GM12878 (cell line): ENCODE measurements at regions not wholly inside any gene's neighbourhood (a gene's known extent, or its start where the extent isn't known, plus 50 kb on each side); places are given as distances from the start of the nearest gene placed in this dataset.

Experiments
- ATAC-seq: fragments of 200-7000 bp; cut with Tn5 transposase; 3 replicates; pipeline ENCODE4 v1.9.1; 2020; ENCODE audit warnings: mild to moderate bottlenecking, moderate library complexity
- BruUV-seq: library from RNA; stranded (reverse); fragments of 400-500 nt; replicated peaks from 2 replicates; lab custom pipeline; 2021; lab: Mats Ljungman, UMichigan
- CTCF ChIA-PET: fragments of 300-600 bp; sonication (Branson Sonifier 250); formaldehyde crosslinking; extraction: SDS; loops from one replicate; lab custom pipeline; 2021; ENCODE audit warnings: inconsistent platforms; lab: Yijun Ruan, JAX
- POLR2A ChIA-PET: fragments of 350-600 bp; formaldehyde crosslinking; extraction: SDS; loops from one replicate; lab custom pipeline; 2021; ENCODE audit warnings: inconsistent platforms; lab: Charles Lee
- RAD21 ChIA-PET: fragments of 300-600 bp; sonication (Branson Sonifier 250); formaldehyde crosslinking; loops from one replicate; lab custom pipeline; 2023; ENCODE audit warnings: antibody characterized with exemption; ENCODE audit not compliant: unreplicated experiment; lab: Charles Lee
- SMC1A ChIA-PET: fragments of 300-600 bp; sonication (Branson Sonifier 250); formaldehyde crosslinking; loops from one replicate; lab custom pipeline; 2023; ENCODE audit not compliant: unreplicated experiment, uncharacterized antibody; lab: Charles Lee
- DNase-seq: peaks from one replicate; pipeline ENCODE4 v3.0.0-alpha.2; 2011; ENCODE audit warnings: low read depth, low spot score
- FAIRE-seq: peaks from 3 replicates; lab custom pipeline; 2011; peaks lifted over from hg19 to GRCh38; lab: Jason Lieb, UNC
- H2AFZ ChIP-seq: 2 replicates; pipeline ENCODE4 v1.6.0; 2011; ENCODE audit warnings: low read depth, low read length, control low read depth; ENCODE audit not compliant: control insufficient read depth
- H3K27ac ChIP-seq: 2 replicates; pipeline ENCODE4 v1.5.1; 2011; ENCODE audit warnings: control low read depth; ENCODE audit not compliant: control insufficient read depth, insufficient read depth
- H3K27me3 ChIP-seq, 2 experiments: replicated peaks in 1 of 2; 2 replicates each; pipeline versions ENCODE4 v1.6.0 to v1.6.1; 2011; ENCODE audit warnings: low read length in 1 of 2; ENCODE audit not compliant: control insufficient read depth in 2 of 2, insufficient read depth in 2 of 2
- H3K36me3 ChIP-seq, 2 experiments: 2 replicates each; pipeline ENCODE4 v1.5.1; 2011; ENCODE audit warnings: low read length in 1 of 2; ENCODE audit not compliant: control insufficient read depth in 2 of 2, insufficient read depth in 2 of 2
- H3K4me1 ChIP-seq: 2 replicates; pipeline ENCODE4 v1.6.1; 2011; ENCODE audit warnings: mild to moderate bottlenecking, low read length, moderate library complexity, mixed read lengths; ENCODE audit not compliant: control insufficient read depth, insufficient read depth
- H3K4me2 ChIP-seq: 2 replicates; pipeline ENCODE4 v1.6.0; 2011; ENCODE audit warnings: control low read depth; ENCODE audit not compliant: control insufficient read depth, insufficient read depth
- H3K4me3 ChIP-seq: fragments of 200-600 bp; sonication (generic); 2 replicates; pipeline ENCODE4 v1.5.1; 2016
- H3K79me2 ChIP-seq: 2 replicates; pipeline ENCODE4 v1.6.0; 2011; ENCODE audit warnings: low read length; ENCODE audit not compliant: control insufficient read depth, insufficient read depth
- H3K9ac ChIP-seq: 2 replicates; pipeline ENCODE4 v1.8.0; 2011; ENCODE audit warnings: low read length, control low read depth, mixed read lengths; ENCODE audit not compliant: control insufficient read depth, insufficient read depth
- H3K9me3 ChIP-seq: replicated peaks from 3 replicates; pipeline ENCODE4 v1.5.1; 2011; ENCODE audit warnings: mild to moderate bottlenecking, low read length; ENCODE audit not compliant: control insufficient read depth, insufficient read depth
- H4K20me1 ChIP-seq: 2 replicates; pipeline ENCODE4 v1.6.0; 2011; ENCODE audit not compliant: control insufficient read depth, insufficient read depth
- ASH2L ChIP-seq: fragments of 300-600, 200-600 bp; sonication (generic); IDR thresholded peaks from 2 replicates; pipeline ENCODE4 v1.6.1; 2017; ENCODE audit warnings: low read depth, mild to moderate bottlenecking, borderline replicate concordance
- BRCA1 ChIP-seq: IDR thresholded peaks from 2 replicates; pipeline ENCODE4 v1.6.1; 2011; ENCODE audit warnings: low read depth, low read length, improper control_type of control experiment
- FOXM1 ChIP-seq: IDR thresholded peaks from 2 replicates; pipeline ENCODE4 v1.6.1; 2012; ENCODE audit warnings: low read depth, mild to moderate bottlenecking, inconsistent platforms, low read length, moderate library complexity
- IKZF1 ChIP-seq: fragments of 450-650 bp; conservative IDR thresholded peaks from 2 replicates; pipeline ENCODE4 v1.6.1; 2017; ENCODE audit warnings: antibody characterized with exemption, mild to moderate bottlenecking
- NRF1 ChIP-seq: conservative IDR thresholded peaks from 2 replicates; pipeline ENCODE4 v1.6.1; 2011; ENCODE audit warnings: mild to moderate bottlenecking, low read depth, low read length, improper control_type of control experiment
- PRDM15 ChIP-seq: fragments of 450-650 bp; formaldehyde crosslinking; IDR thresholded peaks from 2 replicates; pipeline ENCODE4 v1.4.0; 2020; ENCODE audit warnings: mild to moderate bottlenecking, moderate library complexity
- RFX5 ChIP-seq: IDR thresholded peaks from 2 replicates; pipeline ENCODE4 v1.6.1; 2011; ENCODE audit warnings: low read depth, low read length, improper control_type of control experiment
- SIN3A ChIP-seq: IDR thresholded peaks from 2 replicates; pipeline ENCODE4 v1.6.1; 2012; ENCODE audit warnings: low read depth, low read length, improper control_type of control experiment
- SP1 ChIP-seq: IDR thresholded peaks from one replicate; pipeline ENCODE4 v1.6.1; 2011; ENCODE audit warnings: low read depth, low read length
- in situ Hi-C: fragments of 300-500 bp; cut with MboI; formaldehyde crosslinking; loops from 9 replicates; pipeline ENCODE4 v1.14.3; 2018; ENCODE audit warnings: mixed read lengths
- intact Hi-C: fragments of 100-400 bp; cut with micrococcal nuclease; formaldehyde crosslinking; loops from one replicate; pipeline ENCODE4 v1.14.2; 2022; ENCODE audit not compliant: unreplicated experiment

GRCh38 chr2:226080334-226080733 lies 680.8 kb downstream of the NYAP2 start:
- CTCF ChIA-PET: no interaction called here
- Histone ChIP-seq H3K9ac (no peak overlapping the region), H3K36me3 (no peaks in the 10 kb centered on the region), H3K9me3 (no peaks in the 10 kb centered on the region), H3K4me1 (no peaks in the 10 kb centered on the region), H4K20me1 (no peaks in the 10 kb centered on the region), H3K79me2 (no peaks in the 10 kb centered on the region), H3K4me2 (no peak overlapping the region), H3K27ac (no peak overlapping the region), H3K27me3 (no peaks in the 10 kb centered on the region), H3K4me3 (no peak overlapping the region), H2AFZ (no peak overlapping the region)
- POLR2A ChIA-PET: no interaction called here
- in situ Hi-C loops: no loop called here
- FAIRE-seq: no peak
- RAD21 ChIA-PET: no interaction called here
- SMC1A ChIA-PET: no interaction called here
- intact Hi-C loops: no loop called here
- no peak for ATAC-seq
- no peak for TF ChIP-seq IKZF1
- TF ChIP-seq ASH2L: no peak
- no peak for TF ChIP-seq NRF1
- TF ChIP-seq RFX5: no peak
- TF ChIP-seq FOXM1: no peak
- no peak for TF ChIP-seq SP1
- no peak for TF ChIP-seq PRDM15 (CRISPR knock-in tag)
- no peak for TF ChIP-seq SIN3A
- TF ChIP-seq BRCA1: no peak
- DNase-seq: no peak
- no TSS peak for BruUV-seq
